Peyer's patch (tissue), 4 donors: ENCODE measurements at regions not wholly inside any gene's neighbourhood (a gene's known extent, or its start where the extent isn't known, plus 50 kb on each side); places are given as distances from the start of the nearest gene placed in this dataset.
"Not testable (repeated sequence)": the region's sequence is repeated elsewhere in the genome, so short reads cannot be mapped to it uniquely, and the experiment has no call there.

Source experiments
- DNase-seq, 3 donors: peaks; one replicate each; pipeline ENCODE4 v3.0.0-alpha.2; 2017 to 2019
- H3K27ac ChIP-seq, 4 donors: fragments of 200-600 bp; sonication (generic); one replicate each; pipeline ENCODE4 v1.5.1; 2016 to 2019
- H3K27me3 ChIP-seq, 2 donors: fragments of 200-600 bp; sonication (generic); one replicate each; pipeline ENCODE4 v1.5.1; 2019
- H3K36me3 ChIP-seq, 3 donors: fragments of 200-600 bp; sonication (generic); one replicate each; pipeline ENCODE4 v1.5.1; 2016 to 2019
- H3K4me1 ChIP-seq, 4 donors: fragments of 200-600 bp; sonication (generic); one replicate each; pipeline ENCODE4 v1.5.1; 2016 to 2019
- H3K4me3 ChIP-seq, 4 donors: fragments of 200-600 bp; sonication (generic); 1 replicate in 3 of 4; 2 replicates in 1 of 4; pipeline ENCODE4 v1.5.1; 2016 to 2019; ENCODE audit warnings: mild to moderate bottlenecking in 1 of 4
- H3K9me3 ChIP-seq, 4 donors: fragments of 200-600 bp; sonication (generic); one replicate each; pipeline ENCODE4 v1.5.1; 2016 to 2019; ENCODE audit warnings: mild to moderate bottlenecking in 1 of 4
- CTCF ChIP-seq, 6 experiments: fragments of 450-650 bp in 4 of 6; fragments of 200-600 bp in 2 of 6; sonication (generic) in 1 of 6; IDR thresholded peaks; one replicate each; pipeline ENCODE4 v1.5.1; 2017 to 2019; ENCODE audit warnings: antibody characterized with exemption in 6 of 6, mild to moderate bottlenecking in 3 of 6, moderate library complexity in 1 of 6
- POLR2A ChIP-seq, 2 donors: fragments of 450-650 bp; IDR thresholded peaks; one replicate each; pipeline ENCODE4 v1.5.1; 2017; ENCODE audit warnings: antibody characterized with exemption in 2 of 2, mild to moderate bottlenecking in 2 of 2, moderate library complexity in 2 of 2

- H3K4me3 ChIP-seq, result no peak overlapping the region
- no peaks in the 10 kb centered on the region for H3K27me3 ChIP-seq
- no peaks in the 10 kb centered on the region for H3K4me1 ChIP-seq
- no peak overlapping the region for H3K27ac ChIP-seq
- no peaks in the 10 kb centered on the region for H3K9me3 ChIP-seq
- DNase-seq, result no peak
- no peak for TF ChIP-seq POLR2A (IDR thresholded peaks at IDR 0.05)
- no peak for TF ChIP-seq CTCF (IDR thresholded peaks at IDR 0.05)
- no peaks in the 10 kb centered on the region for H3K36me3 ChIP-seq
These were observed 356.1 kb downstream of the CBLN4 start for GRCh38 chr20:55649254-55649653.

- no peaks in the 10 kb centered on the region for H3K36me3 ChIP-seq
- H3K27me3 ChIP-seq, result no peaks in the 10 kb centered on the region
- DNase-seq, result no peak
- no peaks in the 10 kb centered on the region for H3K4me1 ChIP-seq
- H3K27ac ChIP-seq, result no peak overlapping the region
- H3K4me3 ChIP-seq, result no peak overlapping the region
- TF ChIP-seq POLR2A (IDR thresholded peaks at IDR 0.05), result no peak
- no peak for TF ChIP-seq CTCF (IDR thresholded peaks at IDR 0.05)
- H3K9me3 ChIP-seq, result no peaks in the 10 kb centered on the region
These were observed 358.5 kb downstream of the CBLN4 start for GRCh38 chr20:55646851-55647250.

- TF ChIP-seq POLR2A (IDR thresholded peaks at IDR 0.05) (no peak), CTCF (IDR thresholded peaks at IDR 0.05) (no peak)
- Histone ChIP-seq H3K4me1 (no peaks in the 10 kb centered on the region), H3K27me3 (no peaks in the 10 kb centered on the region)
These were observed 363.8 kb downstream of the CBLN4 start for GRCh38 chr20:55641497-55641896.

GRCh38 chr20:55635870-55636269, 369.4 kb downstream of the CBLN4 start:
- Histone ChIP-seq H3K36me3 (no peaks in the 10 kb centered on the region), H3K27ac (no peak overlapping the region), H3K4me1 (no peaks in the 10 kb centered on the region), H3K27me3 (no peaks in the 10 kb centered on the region), H3K9me3 (no peaks in the 10 kb centered on the region), H3K4me3 (no peak overlapping the region)
- no peak for TF ChIP-seq POLR2A (IDR thresholded peaks at IDR 0.05)
- TF ChIP-seq CTCF (IDR thresholded peaks at IDR 0.05), result no peak
- no peak for DNase-seq

More at GRCh38 chr20:55641497-55641896, 363.8 kb downstream of the CBLN4 start:
- Histone ChIP-seq H3K27ac (no peak overlapping the region), H3K4me3 (no peak overlapping the region), H3K9me3 (no peaks in the 10 kb centered on the region), H3K36me3 (no peaks in the 10 kb centered on the region)
- DNase-seq, result no peak

- H3K36me3 ChIP-seq, result no peaks in the 10 kb centered on the region
- no peak overlapping the region for H3K27ac ChIP-seq
- no peak overlapping the region for H3K4me3 ChIP-seq
- no peaks in the 10 kb centered on the region for H3K27me3 ChIP-seq
- TF ChIP-seq CTCF (IDR thresholded peaks at IDR 0.05) (no peak), POLR2A (IDR thresholded peaks at IDR 0.05) (no peak)
- H3K4me1 ChIP-seq, result no peaks in the 10 kb centered on the region
- DNase-seq, result no peak
- H3K9me3 ChIP-seq, result no peaks in the 10 kb centered on the region
These were observed 372.7 kb downstream of the CBLN4 start for GRCh38 chr20:55632592-55632991.

- not testable (repeated sequence) for H3K36me3 ChIP-seq, DNase-seq, H3K4me3 ChIP-seq, H3K9me3 ChIP-seq, H3K27me3 ChIP-seq, H3K4me1 ChIP-seq, H3K27ac ChIP-seq
These were observed 376.2 kb downstream of the CBLN4 start for GRCh38 chr20:55629143-55629542.
